K562 (cell line): ENCODE measurements at regions not wholly inside any gene's neighbourhood (a gene's known extent, or its start where the extent isn't known, plus 50 kb on each side); places are given as distances from the start of the nearest gene placed in this dataset.

Experiments
- ATAC-seq: fragments of 200-7000 bp; cut with Tn5 transposase; 3 replicates; pipeline ENCODE4 v1.9.1; 2020; ENCODE audit warnings: moderate library complexity
- BruUV-seq: library from RNA; stranded (reverse); fragments of 400-500 nt; replicated peaks from 2 replicates; lab custom pipeline; 2021; lab: Mats Ljungman, UMichigan
- CTCF ChIA-PET: fragments of 300-600 bp; formaldehyde crosslinking; extraction: SDS; loops from one replicate; lab custom pipeline; 2021; ENCODE audit warnings: low intra/inter-chr PET ratio; lab: Yijun Ruan, JAX
- POLR2A ChIA-PET: fragments of 300-600, 350-650 bp; sonication (Branson Sonifier 250); formaldehyde crosslinking; extraction: SDS; loops from one replicate; lab custom pipeline; 2021; ENCODE audit warnings: antibody characterized with exemption, inconsistent platforms; lab: Yijun Ruan, JAX
- DNase-seq, 4 experiments: peaks; one replicate each; pipeline versions ENCODE4 v3.0.0 to v3.0.0-alpha.2; 2011 to 2018; ENCODE audit warnings: low spot score in 3 of 4, mixed read lengths in 3 of 4; ENCODE audit errors: extremely low read depth in 1 of 4
- FAIRE-seq: peaks from 2 replicates; lab custom pipeline; 2011; peaks lifted over from hg19 to GRCh38; lab: Jason Lieb, UNC
- H2AFZ ChIP-seq: 2 replicates; pipeline ENCODE4 v1.6.0; 2011; ENCODE audit warnings: low read depth, low read length, control low read depth, inconsistent platforms
- H3K27ac ChIP-seq: fragments of 200-600 bp; 3 replicates; pipeline ENCODE4 v1.8.0; 2011; ENCODE audit warnings: low read depth, mild to moderate bottlenecking, control low read depth, inconsistent platforms, low read length, moderate library complexity, mixed read lengths; ENCODE audit errors: extremely low read depth
- H3K27me3 ChIP-seq, 2 experiments: fragments of 300-600 bp in 1 of 2; 2 replicates in 1 of 2; 3 replicates in 1 of 2; pipeline versions ENCODE4 v1.6.0 to v1.8.0; 2011; ENCODE audit warnings: inconsistent platforms in 2 of 2, low read length in 2 of 2, mild to moderate bottlenecking in 1 of 2, mixed read lengths in 1 of 2, moderate library complexity in 1 of 2; ENCODE audit not compliant: control insufficient read depth in 2 of 2, insufficient read depth in 2 of 2
- H3K36me3 ChIP-seq: fragments of 300-600 bp; 3 replicates; pipeline ENCODE4 v1.8.0; 2011; ENCODE audit warnings: mild to moderate bottlenecking, low read length, inconsistent platforms; ENCODE audit not compliant: control insufficient read depth, insufficient read depth
- H3K4me1 ChIP-seq, 2 experiments: fragments of 200-600 bp in 1 of 2; replicated peaks in 1 of 2; 2 replicates in 1 of 2; 3 replicates in 1 of 2; pipeline versions ENCODE4 v1.5.1 to v1.8.0; 2011; ENCODE audit warnings: inconsistent platforms in 2 of 2, low read length in 2 of 2, mild to moderate bottlenecking in 1 of 2, mixed read lengths in 1 of 2, moderate library complexity in 1 of 2; ENCODE audit not compliant: control insufficient read depth in 2 of 2, insufficient read depth in 2 of 2
- H3K4me2 ChIP-seq: 2 replicates; pipeline ENCODE4 v1.6.1; 2011; ENCODE audit warnings: low read length, control low read depth, inconsistent platforms, mixed read lengths; ENCODE audit not compliant: insufficient read depth
- H3K4me3 ChIP-seq: fragments of 200-600 bp; sonication (generic), shearing (Covaris generic); 2 replicates; pipeline ENCODE4 v1.5.1; 2016; ENCODE audit warnings: control low read depth, inconsistent platforms
- H3K79me2 ChIP-seq: fragments of 200-600 bp; 3 replicates; pipeline ENCODE4 v1.8.0; 2011; ENCODE audit warnings: low read length, inconsistent platforms; ENCODE audit not compliant: control insufficient read depth, insufficient read depth
- H3K9ac ChIP-seq, 2 experiments: 2 replicates each; pipeline versions ENCODE4 v1.6.0 to v1.6.1; 2011; ENCODE audit warnings: low read depth in 2 of 2, low read length in 2 of 2, control low read depth in 1 of 2, inconsistent platforms in 1 of 2, mild to moderate bottlenecking in 1 of 2, mixed read lengths in 1 of 2; ENCODE audit not compliant: insufficient read depth in 1 of 2
- H3K9me1 ChIP-seq: one replicate; pipeline ENCODE4 v1.6.0; 2011; ENCODE audit warnings: inconsistent platforms, mild to moderate bottlenecking, low read length, moderate library complexity; ENCODE audit not compliant: control insufficient read depth, insufficient read depth
- H3K9me3 ChIP-seq: replicated peaks from 2 replicates; pipeline ENCODE4 v1.5.1; 2011; ENCODE audit warnings: low read depth, low read length, inconsistent platforms; ENCODE audit not compliant: control insufficient read depth, insufficient read depth
- H4K20me1 ChIP-seq: replicated peaks from 2 replicates; pipeline ENCODE4 v1.6.1; 2011; ENCODE audit warnings: low read length, inconsistent platforms, mixed read lengths; ENCODE audit not compliant: control insufficient read depth, insufficient read depth
- CEBPB ChIP-seq: fragments of 450-650 bp; IDR thresholded peaks from 2 replicates; pipeline ENCODE4 v1.6.1; 2016; ENCODE audit warnings: missing genetic modification characterization, missing compliant biosample characterization
- FIP1L1 ChIP-seq: fragments of 200-400 bp; formaldehyde crosslinking; IDR thresholded peaks from 2 replicates; pipeline ENCODE4 v1.6.1; 2018; ENCODE audit warnings: mild to moderate bottlenecking, low read depth, low read length; ENCODE audit not compliant: poor library complexity, severe bottlenecking
- MAFG ChIP-seq: fragments of 450-650 bp; conservative IDR thresholded peaks from 2 replicates; pipeline ENCODE4 v1.6.1; 2016; ENCODE audit warnings: missing genetic modification characterization, missing compliant biosample characterization
- WGBS: fragments of 100-300 bp; shearing (Covaris generic); methylation state at CpG from one replicate; pipeline ENCODE4 v1.1.6; 2016; ENCODE audit warnings: low coverage, mixed read lengths; ENCODE audit not compliant: insufficient coverage; ENCODE audit errors: missing lambda C conversion rate; 5-methylcytosine and 5-hydroxymethylcytosine counted together
- in situ Hi-C: fragments of 300-500 bp; cut with MboI; formaldehyde crosslinking; loops from 4 replicates; pipeline ENCODE4 v1.15.0; 2018; ENCODE audit warnings: inconsistent platforms, mixed read lengths
- intact Hi-C: fragments of 100-400 bp; cut with micrococcal nuclease; formaldehyde crosslinking; loops from 2 replicates; pipeline ENCODE4 v1.14.2; 2022
- TF ChIP-seq, protein P1 (sequence below), 2 experiments: fragments of 450-650 bp; IDR thresholded peaks; 2 replicates each; pipeline ENCODE4 v1.6.1; 2018; ENCODE audit warnings: mild to moderate bottlenecking in 2 of 2, low read depth in 1 of 2; ENCODE audit not compliant: partially characterized antibody in 2 of 2

- intact Hi-C loops: no loop called here
- ATAC-seq: no peak
- no TSS peak for BruUV-seq
Observed at GRCh38 chr18:38805256-38805655, 1239.7 kb upstream of the CELF4 start.

More at GRCh38 chr18:38805256-38805655, 1239.7 kb upstream of the CELF4 start:
- 0% methylated on average over 1 of the region's 1 CpG for WGBS
- H3K79me2 ChIP-seq: no peaks in the 10 kb centered on the region
- H4K20me1 ChIP-seq: no peaks in the 10 kb centered on the region
- H3K27ac ChIP-seq: no peak overlapping the region
- H3K9me3 ChIP-seq: no peaks in the 10 kb centered on the region
- no peak for TF ChIP-seq MAFG
- TF ChIP-seq FIP1L1: no peak
- TF ChIP-seq, protein P1, sequence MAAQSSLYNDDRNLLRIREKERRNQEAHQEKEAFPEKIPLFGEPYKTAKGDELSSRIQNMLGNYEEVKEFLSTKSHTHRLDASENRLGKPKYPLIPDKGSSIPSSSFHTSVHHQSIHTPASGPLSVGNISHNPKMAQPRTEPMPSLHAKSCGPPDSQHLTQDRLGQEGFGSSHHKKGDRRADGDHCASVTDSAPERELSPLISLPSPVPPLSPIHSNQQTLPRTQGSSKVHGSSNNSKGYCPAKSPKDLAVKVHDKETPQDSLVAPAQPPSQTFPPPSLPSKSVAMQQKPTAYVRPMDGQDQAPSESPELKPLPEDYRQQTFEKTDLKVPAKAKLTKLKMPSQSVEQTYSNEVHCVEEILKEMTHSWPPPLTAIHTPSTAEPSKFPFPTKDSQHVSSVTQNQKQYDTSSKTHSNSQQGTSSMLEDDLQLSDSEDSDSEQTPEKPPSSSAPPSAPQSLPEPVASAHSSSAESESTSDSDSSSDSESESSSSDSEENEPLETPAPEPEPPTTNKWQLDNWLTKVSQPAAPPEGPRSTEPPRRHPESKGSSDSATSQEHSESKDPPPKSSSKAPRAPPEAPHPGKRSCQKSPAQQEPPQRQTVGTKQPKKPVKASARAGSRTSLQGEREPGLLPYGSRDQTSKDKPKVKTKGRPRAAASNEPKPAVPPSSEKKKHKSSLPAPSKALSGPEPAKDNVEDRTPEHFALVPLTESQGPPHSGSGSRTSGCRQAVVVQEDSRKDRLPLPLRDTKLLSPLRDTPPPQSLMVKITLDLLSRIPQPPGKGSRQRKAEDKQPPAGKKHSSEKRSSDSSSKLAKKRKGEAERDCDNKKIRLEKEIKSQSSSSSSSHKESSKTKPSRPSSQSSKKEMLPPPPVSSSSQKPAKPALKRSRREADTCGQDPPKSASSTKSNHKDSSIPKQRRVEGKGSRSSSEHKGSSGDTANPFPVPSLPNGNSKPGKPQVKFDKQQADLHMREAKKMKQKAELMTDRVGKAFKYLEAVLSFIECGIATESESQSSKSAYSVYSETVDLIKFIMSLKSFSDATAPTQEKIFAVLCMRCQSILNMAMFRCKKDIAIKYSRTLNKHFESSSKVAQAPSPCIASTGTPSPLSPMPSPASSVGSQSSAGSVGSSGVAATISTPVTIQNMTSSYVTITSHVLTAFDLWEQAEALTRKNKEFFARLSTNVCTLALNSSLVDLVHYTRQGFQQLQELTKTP (IDR thresholded peaks at IDR 0.05; ENCODE audit: low read depth in 1 of 2, partially characterized antibody in 2 of 2): no peak
- TF ChIP-seq CEBPB: no peak
- no peak for DNase-seq
- no peak for FAIRE-seq
- POLR2A ChIA-PET: no interaction called here
- H3K9me1 ChIP-seq: no peaks in the 10 kb centered on the region
- H3K36me3 ChIP-seq: no peaks in the 10 kb centered on the region
- CTCF ChIA-PET: no interaction called here
- in situ Hi-C loops: no loop called here
- no peaks in the 10 kb centered on the region for H3K4me1 ChIP-seq
- no peak overlapping the region for H3K4me2 ChIP-seq
- no peak overlapping the region for H2AFZ ChIP-seq
- no peak overlapping the region for H3K9ac ChIP-seq
- no peak overlapping the region for H3K4me3 ChIP-seq
- H3K27me3 ChIP-seq: no peaks in the 10 kb centered on the region
